T-helper 1 cell treated with Interleukin-12 subunit alpha and Interleukin-12 subunit beta and Interleukin-4 antibody, amounts not matched to agents 30 μg/mL and 1 μg/mL, for 36 hours (primary cell): ENCODE measurements at regions not wholly inside any gene's neighbourhood (a gene's known extent, or its start where the extent isn't known, plus 50 kb on each side); places are given as distances from the start of the nearest gene placed in this dataset.

Source experiments
- H3K27ac Mint-ChIP-seq: one replicate; pipeline ENCODE4 v1.8.0; 2021; ENCODE audit warnings: mild to moderate bottlenecking, mixed read lengths
- H3K27me3 Mint-ChIP-seq: one replicate; pipeline ENCODE4 v1.8.0; 2021; ENCODE audit warnings: low read depth, mixed read lengths
- H3K36me3 Mint-ChIP-seq: one replicate; pipeline ENCODE4 v1.8.0; 2021; ENCODE audit warnings: low read depth, mixed read lengths
- H3K4me1 Mint-ChIP-seq: one replicate; pipeline ENCODE4 v1.8.0; 2021; ENCODE audit warnings: low read depth, mixed read lengths
- H3K4me3 Mint-ChIP-seq: one replicate; pipeline ENCODE4 v1.8.0; 2021; ENCODE audit warnings: mild to moderate bottlenecking, moderate library complexity, mixed read lengths
- H3K9me3 Mint-ChIP-seq: one replicate; pipeline ENCODE4 v1.8.0; 2021; ENCODE audit warnings: mixed read lengths

DNA sequence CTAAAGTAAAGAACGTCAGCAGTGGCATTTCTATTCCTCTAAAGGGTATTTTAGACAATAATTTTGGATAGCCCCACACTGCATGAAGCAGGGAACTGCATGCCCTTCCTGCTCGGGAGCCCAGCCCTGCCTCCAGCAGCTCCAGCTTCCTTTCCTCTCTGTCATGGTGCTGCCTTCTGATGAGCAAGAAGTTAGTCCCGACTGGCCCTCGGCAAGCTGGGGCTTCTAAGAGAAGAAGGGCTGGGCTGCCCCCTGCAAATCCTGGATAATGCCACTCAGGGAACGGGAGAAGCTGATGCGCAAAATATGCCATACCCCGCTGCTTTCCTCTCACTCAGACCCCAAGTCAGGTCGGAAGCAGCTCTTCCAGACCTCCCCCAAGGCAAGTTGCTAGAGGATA, 296.4 kb downstream of the ETS1 start:
- Mint-ChIP-seq H3K27me3 (no peaks in the 10 kb centered on the region), H3K36me3 (peaks cover 19% of the 10 kb centered on the region), H3K9me3 (peaks cover 8% of the 10 kb centered on the region), H3K27ac (peak overlapping the region; percentile 95), H3K4me3 (peak overlapping the region; percentile 91), H3K4me1 (peaks cover 87% of the 10 kb centered on the region)

DNA sequence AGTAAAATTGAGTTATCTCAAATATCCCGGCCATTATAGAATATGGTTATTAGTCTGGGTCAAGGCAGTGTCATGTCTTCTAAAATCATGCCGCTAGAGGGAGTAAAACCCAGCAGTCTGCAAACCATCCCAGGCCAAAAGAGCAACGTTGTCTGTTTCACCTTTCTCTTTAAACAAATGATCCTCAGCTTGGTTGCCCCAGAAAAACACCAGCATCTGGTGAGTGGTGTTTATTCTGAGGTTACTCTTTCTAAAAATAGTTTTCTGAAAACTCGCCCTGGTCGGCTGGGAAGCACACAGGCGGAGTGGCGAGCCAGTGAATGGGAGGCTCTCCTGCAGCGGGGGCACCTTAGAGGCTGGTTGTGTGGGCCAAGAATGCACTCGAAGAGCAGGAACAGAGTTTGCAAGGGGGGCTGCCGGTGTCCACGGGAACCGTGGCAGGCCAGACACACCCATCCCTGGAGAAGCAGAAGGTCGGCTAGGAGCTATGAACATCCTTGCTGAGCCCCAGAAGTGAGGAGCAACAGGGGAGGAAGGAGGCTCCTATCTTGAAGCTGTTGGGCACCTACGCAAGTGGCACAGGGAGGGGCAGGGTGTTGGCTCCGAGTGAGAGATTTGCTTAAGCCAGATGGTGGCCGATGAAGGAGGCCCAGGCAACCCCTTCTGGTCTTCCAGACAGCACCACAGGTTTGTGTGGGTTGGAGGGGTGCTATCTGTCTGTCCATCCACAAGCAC, 297.1 kb downstream of the ETS1 start:
- peaks cover 18% of the 10 kb centered on the region for H3K36me3 Mint-ChIP-seq
- peaks cover 84% of the 10 kb centered on the region for H3K4me1 Mint-ChIP-seq
- H3K9me3 Mint-ChIP-seq, result peaks cover 4% of the 10 kb centered on the region
- H3K27ac Mint-ChIP-seq, result peak overlapping the region; percentile 95
- H3K4me3 Mint-ChIP-seq, result peak overlapping the region; percentile 91
- no peaks in the 10 kb centered on the region for H3K27me3 Mint-ChIP-seq

DNA sequence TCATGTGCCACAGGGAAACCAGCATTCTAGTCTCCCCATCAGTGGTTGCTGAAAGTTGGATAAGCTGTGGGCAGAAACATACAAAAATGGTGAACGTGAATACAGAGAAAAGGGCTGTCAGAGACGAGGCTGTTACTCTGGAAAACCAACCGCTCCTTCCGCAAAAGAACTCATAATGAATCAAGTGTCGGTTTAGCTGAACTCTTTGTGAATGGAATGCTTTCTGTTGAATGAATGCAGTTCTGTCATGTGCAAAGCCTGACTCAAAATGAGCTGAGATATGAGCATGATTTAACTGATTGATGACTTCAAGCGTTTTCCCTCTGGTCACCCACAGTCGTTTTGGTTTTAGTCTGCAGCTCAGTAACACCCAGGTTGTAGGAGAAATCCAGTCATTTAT, 298.3 kb downstream of the ETS1 start:
- H3K4me1 Mint-ChIP-seq, result peaks cover 80% of the 10 kb centered on the region
- H3K36me3 Mint-ChIP-seq, result peaks cover 7% of the 10 kb centered on the region
- H3K27me3 Mint-ChIP-seq, result no peaks in the 10 kb centered on the region
- H3K4me3 Mint-ChIP-seq, result peak overlapping the region; percentile 53
- no peaks in the 10 kb centered on the region for H3K9me3 Mint-ChIP-seq
- peak overlapping the region; percentile 88 for H3K27ac Mint-ChIP-seq

DNA sequence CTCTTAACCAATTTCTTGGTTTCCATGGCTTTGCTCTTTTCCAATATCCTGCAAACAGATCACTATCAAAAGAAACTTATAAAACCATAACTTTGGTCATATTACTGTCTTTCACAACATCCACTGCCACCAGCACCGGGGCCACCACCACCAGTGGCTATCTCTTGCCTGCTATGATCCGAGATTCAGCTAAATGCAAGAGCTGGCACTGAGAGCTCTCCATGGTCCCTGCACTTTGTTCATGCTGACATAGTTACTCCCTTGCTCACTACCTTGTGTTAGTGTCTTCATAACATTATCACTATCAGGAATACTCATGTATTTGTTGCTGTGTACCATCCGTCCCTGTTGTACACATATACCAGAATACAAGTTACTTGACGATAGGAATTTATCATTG, 299.0 kb downstream of the ETS1 start:
- Mint-ChIP-seq H3K4me3 (peak overlapping the region; percentile 53), H3K4me1 (peaks cover 74% of the 10 kb centered on the region), H3K36me3 (peaks cover 6% of the 10 kb centered on the region), H3K27me3 (no peaks in the 10 kb centered on the region), H3K9me3 (no peaks in the 10 kb centered on the region), H3K27ac (peak overlapping the region; percentile 88)

DNA sequence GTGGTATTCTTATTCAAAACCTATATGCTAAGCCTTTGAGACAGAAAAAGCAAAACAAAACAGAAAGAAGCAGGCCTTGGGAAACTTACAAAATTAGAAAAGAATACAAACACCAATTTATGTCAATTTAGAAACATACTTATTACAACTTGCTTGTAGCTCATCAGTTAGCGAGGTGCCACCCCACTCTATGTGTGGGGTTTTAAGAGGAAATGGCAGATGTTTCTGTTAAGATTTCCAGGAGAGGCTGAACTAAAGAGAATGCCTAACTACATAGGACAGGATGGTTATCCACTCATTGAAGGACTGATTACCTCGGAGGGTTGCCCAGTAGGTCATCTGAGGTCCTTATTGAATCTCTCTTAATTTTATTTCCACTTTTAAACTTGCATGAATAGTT, 302.0 kb downstream of the ETS1 start:
- Mint-ChIP-seq H3K9me3 (no peaks in the 10 kb centered on the region), H3K4me3 (no peak overlapping the region), H3K36me3 (peaks cover 4% of the 10 kb centered on the region), H3K4me1 (peaks cover 47% of the 10 kb centered on the region), H3K27me3 (no peaks in the 10 kb centered on the region), H3K27ac (no peak overlapping the region)

DNA sequence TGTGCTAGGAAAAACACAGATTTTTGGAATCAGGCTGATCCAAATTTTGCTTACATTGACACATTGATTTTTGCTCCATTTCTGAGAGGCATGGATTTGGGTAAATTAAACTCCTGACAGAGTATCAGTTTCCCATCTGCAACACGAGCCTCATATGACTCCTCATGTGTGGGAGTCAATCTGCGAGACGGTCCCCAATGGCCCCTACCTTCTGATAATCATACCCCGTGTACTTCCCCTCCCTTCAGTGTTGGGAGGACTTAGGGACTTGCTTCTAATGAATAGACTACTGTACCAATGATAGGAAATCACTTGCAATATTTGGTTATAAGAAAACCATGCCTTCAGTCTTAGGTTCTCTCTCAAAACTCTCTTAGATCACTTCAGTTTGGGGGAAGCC, 302.7 kb downstream of the ETS1 start:
- Mint-ChIP-seq H3K36me3 (peaks cover 4% of the 10 kb centered on the region), H3K27ac (no peak overlapping the region), H3K27me3 (peaks cover 6% of the 10 kb centered on the region)

DNA sequence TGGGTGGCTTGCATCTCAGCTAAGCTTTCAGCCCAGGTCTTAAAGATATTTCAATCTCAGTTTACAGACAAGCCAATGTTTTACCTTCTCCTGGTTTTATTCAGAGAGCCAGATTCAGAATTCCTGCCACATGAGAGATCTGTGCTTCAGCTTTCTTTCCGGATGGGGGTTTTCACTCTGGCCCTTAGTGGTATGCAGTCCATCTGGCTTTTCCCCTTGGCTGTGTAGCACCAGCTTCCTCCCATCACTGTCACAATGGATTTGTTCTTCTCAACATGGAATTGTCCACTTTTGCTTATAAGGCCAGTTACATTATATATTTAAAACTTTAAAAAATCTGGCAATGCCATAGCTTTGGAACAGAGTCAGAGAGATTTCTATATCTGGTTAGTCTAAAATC, 303.9 kb downstream of the ETS1 start:
- H3K9me3 Mint-ChIP-seq, result no peaks in the 10 kb centered on the region
- H3K4me1 Mint-ChIP-seq, result peaks cover 29% of the 10 kb centered on the region
- no peak overlapping the region for H3K27ac Mint-ChIP-seq
- H3K27me3 Mint-ChIP-seq, result peaks cover 13% of the 10 kb centered on the region
- peaks cover 4% of the 10 kb centered on the region for H3K36me3 Mint-ChIP-seq
- H3K4me3 Mint-ChIP-seq, result no peak overlapping the region

More for the DNA sequence above, 302.7 kb downstream of the ETS1 start:
- no peak overlapping the region for H3K4me3 Mint-ChIP-seq
- H3K9me3 Mint-ChIP-seq, result no peaks in the 10 kb centered on the region
- peaks cover 40% of the 10 kb centered on the region for H3K4me1 Mint-ChIP-seq

DNA sequence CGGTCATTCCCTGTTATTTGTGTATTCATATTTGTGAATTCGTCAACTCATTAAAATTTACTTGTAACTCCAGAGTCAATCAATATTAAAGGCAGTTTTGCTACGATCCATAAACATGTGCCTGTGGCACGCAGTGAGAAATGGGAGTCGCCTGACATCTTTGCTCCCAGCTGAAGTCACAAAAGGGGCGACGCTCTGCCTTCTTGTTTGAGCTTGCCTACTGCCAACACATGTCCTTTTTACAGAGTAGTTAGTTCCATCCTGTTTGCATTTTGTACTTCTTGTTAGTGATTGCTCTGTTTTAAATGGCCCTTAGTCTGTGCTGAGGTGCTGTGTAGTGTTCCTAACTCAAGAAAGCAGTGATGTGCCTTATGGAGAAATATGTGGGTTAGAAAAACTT, 305.3 kb downstream of the ETS1 start:
- no peak overlapping the region for H3K27ac Mint-ChIP-seq
- H3K27me3 Mint-ChIP-seq, result peaks cover 17% of the 10 kb centered on the region

DNA sequence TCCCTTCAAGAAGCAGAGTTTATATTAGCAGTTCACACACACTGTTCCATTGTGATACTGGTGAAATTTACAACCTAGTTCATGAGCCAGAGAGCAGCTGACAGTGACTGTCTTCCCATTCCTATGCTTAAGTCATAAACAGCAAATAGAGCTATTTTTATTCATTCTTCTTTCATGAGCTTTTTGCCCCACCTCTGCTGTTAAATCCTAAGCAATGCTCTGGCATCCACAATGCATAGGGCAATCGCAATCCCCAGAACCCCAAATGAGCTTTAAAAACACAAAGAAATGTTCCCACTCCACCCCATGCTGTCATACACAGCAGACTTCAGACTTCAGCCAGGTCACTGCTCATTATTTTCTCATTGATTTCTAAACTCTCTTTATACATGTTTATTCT, 307.5 kb downstream of the ETS1 start:
- peaks cover 21% of the 10 kb centered on the region for H3K27me3 Mint-ChIP-seq
- peaks cover 5% of the 10 kb centered on the region for H3K36me3 Mint-ChIP-seq
- peaks cover 3% of the 10 kb centered on the region for H3K4me1 Mint-ChIP-seq
- H3K27ac Mint-ChIP-seq, result no peak overlapping the region
- H3K4me3 Mint-ChIP-seq, result no peak overlapping the region
- H3K9me3 Mint-ChIP-seq, result no peaks in the 10 kb centered on the region

More for the DNA sequence above, 305.3 kb downstream of the ETS1 start:
- Mint-ChIP-seq H3K4me1 (peaks cover 18% of the 10 kb centered on the region), H3K9me3 (no peaks in the 10 kb centered on the region), H3K4me3 (no peak overlapping the region), H3K36me3 (peaks cover 2% of the 10 kb centered on the region)

DNA sequence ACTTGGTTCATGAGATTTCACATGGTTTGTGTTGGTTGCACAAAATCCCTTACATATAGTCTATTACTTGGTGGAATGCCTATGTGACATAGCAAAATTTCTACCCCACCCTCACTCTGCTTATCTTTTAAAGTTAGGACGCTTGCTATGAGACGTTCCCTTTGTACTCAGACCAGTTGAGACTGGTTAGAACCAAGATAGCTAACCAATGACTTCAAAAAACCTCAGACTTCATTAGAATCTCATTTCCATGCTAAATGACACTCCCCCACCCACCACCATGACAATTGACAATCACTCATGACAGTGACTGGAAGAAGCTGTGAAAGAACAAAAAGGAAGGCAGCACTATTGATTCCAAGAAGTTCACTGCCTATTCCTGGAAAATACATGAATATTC, 313.6 kb downstream of the ETS1 start:
- Mint-ChIP-seq H3K27me3 (peaks cover 15% of the 10 kb centered on the region), H3K27ac (no peak overlapping the region), H3K9me3 (no peaks in the 10 kb centered on the region), H3K36me3 (peaks cover 2% of the 10 kb centered on the region), H3K4me1 (peaks cover 6% of the 10 kb centered on the region), H3K4me3 (no peak overlapping the region)

DNA sequence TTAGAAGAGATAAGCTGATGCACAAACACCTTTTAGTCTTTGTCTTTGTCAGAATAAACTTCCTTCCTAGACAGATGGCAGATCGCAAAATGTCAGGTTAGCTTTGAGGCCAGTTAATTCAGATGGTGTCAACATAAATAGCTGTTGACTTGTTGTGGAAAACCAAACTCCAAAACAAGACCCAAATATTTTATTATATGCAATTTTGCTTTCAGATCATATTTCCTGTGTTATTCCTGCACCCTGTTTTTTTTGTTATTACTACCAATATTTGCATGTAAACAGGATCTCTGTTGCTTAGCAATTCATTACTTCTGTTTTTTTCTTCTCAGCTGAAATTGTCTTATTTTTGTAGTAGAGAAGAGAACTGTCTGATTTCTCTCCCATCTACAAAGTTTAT, 316.0 kb downstream of the ETS1 start:
- Mint-ChIP-seq H3K27me3 (peaks cover 14% of the 10 kb centered on the region), H3K36me3 (no peaks in the 10 kb centered on the region), H3K27ac (no peak overlapping the region), H3K4me3 (no peak overlapping the region), H3K9me3 (no peaks in the 10 kb centered on the region), H3K4me1 (peaks cover 6% of the 10 kb centered on the region)

DNA sequence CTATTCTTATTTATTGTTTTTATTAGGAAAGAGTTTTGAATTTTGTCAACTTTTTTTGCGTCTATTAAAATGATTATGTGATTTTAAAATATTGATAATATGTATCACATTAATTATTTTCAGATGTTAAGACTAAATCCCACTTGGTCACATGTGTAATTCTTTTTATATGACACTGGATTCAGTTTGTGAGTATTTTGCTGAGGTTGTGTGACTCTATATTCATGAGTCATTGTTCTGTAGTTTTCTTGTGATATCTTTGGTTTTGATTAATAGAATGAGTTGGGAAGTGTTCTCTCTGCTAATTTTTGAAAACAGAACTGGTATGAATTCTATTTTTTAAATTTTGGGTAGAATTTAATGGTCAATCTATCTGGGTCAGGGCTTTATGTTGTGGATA, 317.9 kb downstream of the ETS1 start:
- H3K27ac Mint-ChIP-seq, result no peak overlapping the region
- no peaks in the 10 kb centered on the region for H3K36me3 Mint-ChIP-seq
- H3K27me3 Mint-ChIP-seq, result peaks cover 14% of the 10 kb centered on the region
- no peaks in the 10 kb centered on the region for H3K9me3 Mint-ChIP-seq
- no peak overlapping the region for H3K4me3 Mint-ChIP-seq
- H3K4me1 Mint-ChIP-seq, result peaks cover 6% of the 10 kb centered on the region

DNA sequence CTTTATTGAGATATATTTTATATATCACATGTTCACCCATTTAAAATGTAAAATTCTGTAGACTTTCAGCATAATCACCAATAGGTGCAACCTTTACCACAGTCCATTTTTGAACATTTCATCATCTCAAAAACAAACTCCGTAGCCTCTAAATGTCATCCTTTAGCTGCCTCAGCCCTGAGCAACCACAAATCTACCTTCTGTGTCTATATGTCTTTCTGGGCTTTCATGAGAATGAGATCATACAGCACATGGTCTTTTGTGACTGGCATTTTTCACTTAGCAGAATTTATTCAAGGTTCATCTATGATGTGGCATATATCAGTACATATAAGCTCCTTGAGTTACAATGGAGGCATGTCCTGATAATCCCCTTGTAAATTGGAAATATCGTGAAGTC, 320.5 kb downstream of the ETS1 start:
- Mint-ChIP-seq H3K4me3 (no peak overlapping the region), H3K9me3 (no peaks in the 10 kb centered on the region), H3K36me3 (no peaks in the 10 kb centered on the region)

DNA sequence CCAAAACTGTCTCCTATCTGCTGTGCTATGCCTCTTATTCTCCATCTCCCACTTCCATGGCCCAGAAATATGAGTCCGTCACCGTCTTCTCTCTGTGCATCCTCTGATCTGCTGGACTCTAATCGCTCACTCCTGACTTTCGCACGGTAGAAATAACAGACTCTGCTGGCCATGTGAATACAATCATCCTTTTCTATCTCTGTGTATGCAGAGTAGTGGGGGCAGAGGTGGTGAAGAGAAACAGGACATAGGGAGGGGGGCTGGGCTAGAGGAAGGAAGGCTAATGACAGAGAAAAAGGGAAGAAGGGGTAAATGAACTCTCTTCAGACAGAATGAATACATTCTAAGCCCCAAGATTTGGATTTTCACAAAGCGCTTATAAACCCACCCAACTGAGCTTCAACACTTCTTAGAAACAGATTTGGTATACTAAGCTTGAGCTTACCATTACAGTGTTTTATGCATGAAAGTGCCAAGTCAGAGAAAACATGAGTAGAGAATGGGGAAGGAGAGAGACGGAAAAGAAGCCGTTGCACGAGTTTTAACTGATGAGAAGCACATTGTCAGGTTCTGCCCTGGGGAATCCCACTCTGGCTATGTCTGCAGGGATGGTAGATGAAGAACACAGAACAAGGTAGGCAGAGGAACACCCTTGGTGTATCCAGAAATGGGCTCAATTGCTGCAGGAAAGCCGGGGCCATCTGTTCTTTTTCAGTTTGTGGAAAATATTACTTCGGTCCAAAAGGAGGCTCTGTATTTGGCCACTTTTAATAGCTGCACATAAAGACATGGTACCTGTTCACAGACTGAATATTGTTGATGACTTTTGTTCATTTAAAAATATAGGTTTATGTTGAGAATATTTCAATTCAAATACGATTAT, 324.7 kb downstream of the ETS1 start:
- Mint-ChIP-seq H3K9me3 (no peaks in the 10 kb centered on the region), H3K36me3 (no peaks in the 10 kb centered on the region)

More for the DNA sequence above, 320.5 kb downstream of the ETS1 start:
- Mint-ChIP-seq H3K27ac (no peak overlapping the region), H3K27me3 (peaks cover 27% of the 10 kb centered on the region), H3K4me1 (peaks cover 4% of the 10 kb centered on the region)

DNA sequence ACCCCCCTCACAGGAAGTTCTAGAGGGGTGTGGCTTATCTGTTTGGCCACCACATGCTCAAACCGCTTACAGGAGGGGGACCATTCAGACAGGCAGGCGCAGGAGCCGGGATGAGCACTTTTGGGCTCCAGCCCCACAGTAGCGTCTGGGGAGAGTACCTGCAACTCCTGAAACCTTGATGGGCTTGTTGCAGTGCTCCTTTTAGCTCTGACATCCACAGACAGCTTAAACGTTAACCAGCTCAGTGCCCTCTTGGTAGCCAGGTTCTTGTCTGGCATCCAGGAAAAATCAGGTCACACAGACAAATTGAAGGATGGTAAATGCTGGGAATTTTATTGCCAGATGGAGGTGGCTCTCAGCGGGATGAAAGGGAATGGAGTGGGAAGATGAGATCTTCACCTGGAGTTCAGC, 326.3 kb downstream of the ETS1 start:
- no peaks in the 10 kb centered on the region for H3K4me1 Mint-ChIP-seq
- H3K27ac Mint-ChIP-seq, result no peak overlapping the region
- H3K27me3 Mint-ChIP-seq, result peaks cover 12% of the 10 kb centered on the region
- no peak overlapping the region for H3K4me3 Mint-ChIP-seq
- no peaks in the 10 kb centered on the region for H3K9me3 Mint-ChIP-seq
- H3K36me3 Mint-ChIP-seq, result no peaks in the 10 kb centered on the region

More for the DNA sequence above, 324.7 kb downstream of the ETS1 start:
- Mint-ChIP-seq H3K4me3 (no peak overlapping the region), H3K4me1 (no peaks in the 10 kb centered on the region), H3K27me3 (peaks cover 17% of the 10 kb centered on the region), H3K27ac (no peak overlapping the region)
